GM19025 (cell line): ENCODE measurements at regions not wholly inside any gene's neighbourhood (a gene's known extent, or its start where the extent isn't known, plus 50 kb on each side); places are given as distances from the start of the nearest gene placed in this dataset.
"Not testable (repeated sequence)": the region's sequence is repeated elsewhere in the genome, so short reads cannot be mapped to it uniquely, and the experiment has no call there.

Experiments used
- ATAC-seq: cut with Tn5 transposase; IDR thresholded peaks from one replicate; pipeline ENCODE4 v1.9.1; 2021; ENCODE audit warnings: mild to moderate bottlenecking, low read depth, moderate library complexity; ENCODE audit not compliant: unreplicated experiment

- ATAC-seq: no peak
Observed at GRCh38 chr2:104975851-104976250, 62.0 kb upstream of the MRPS9 start.

GRCh38 chr2:104976603-104977120 is 61.2 kb upstream of the MRPS9 start:
- peak; percentile 94 for ATAC-seq

GRCh38 chr2:104977958-104978357 is 59.9 kb upstream of the MRPS9 start:
- ATAC-seq: no peak

GRCh38 chr2:104979786-104980185 is 58.1 kb upstream of the MRPS9 start:
- ATAC-seq: not testable (repeated sequence)

- no peak for ATAC-seq
Observed at GRCh38 chr2:104982111-104982510, 55.8 kb upstream of the MRPS9 start.
